RPMI7951 (cell line): ENCODE measurements at regions not wholly inside any gene's neighbourhood (a gene's known extent, or its start where the extent isn't known, plus 50 kb on each side); places are given as distances from the start of the nearest gene placed in this dataset.
A peak's percentile ranks its signal among the peaks of the same experiment; 100 is the strongest.
"Not testable (repeated sequence)": the region's sequence is repeated elsewhere in the genome, so short reads cannot be mapped to it uniquely, and the experiment has no call there.

ENCODE experiments used
- DNase-seq: peaks from one replicate; pipeline ENCODE4 v3.0.0-alpha.2; 2012; ENCODE audit warnings: low read depth

DNA sequence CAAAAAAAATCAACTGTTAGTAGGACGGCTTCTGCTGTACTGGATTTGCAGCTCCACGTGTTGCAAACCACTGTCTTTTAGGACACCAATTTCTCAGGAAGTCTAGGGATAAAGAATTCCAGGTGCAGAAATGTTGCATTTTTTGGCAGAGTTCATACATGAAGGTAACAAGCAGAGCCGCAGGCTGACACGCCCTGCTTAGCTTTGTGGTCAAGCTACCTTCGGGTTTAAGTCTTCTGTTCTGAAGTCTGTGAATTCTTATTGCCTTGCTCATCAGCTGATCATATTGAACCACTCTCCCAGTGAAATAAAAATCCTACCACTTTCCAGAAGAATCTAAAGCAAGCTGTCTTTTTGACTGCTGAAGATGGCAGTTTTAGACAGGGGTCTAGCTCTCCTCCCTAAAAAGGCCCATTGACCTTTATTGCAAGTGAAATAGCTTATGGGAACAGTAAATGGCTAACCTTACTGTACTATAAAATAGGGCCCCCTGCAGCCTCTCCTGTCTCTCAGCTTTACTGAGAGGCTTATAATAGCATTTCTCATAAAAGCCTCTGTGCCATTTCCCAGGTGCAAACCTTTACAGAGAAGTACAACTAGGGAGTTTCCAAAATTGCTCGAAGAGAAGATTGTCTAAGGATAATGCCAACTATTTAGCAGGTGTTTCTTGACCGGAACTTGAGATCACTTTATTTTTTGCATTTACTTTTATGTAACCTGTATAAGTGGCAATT is 262.2 kb upstream of the IL12A start:
- peak; percentile 65 for DNase-seq

DNA sequence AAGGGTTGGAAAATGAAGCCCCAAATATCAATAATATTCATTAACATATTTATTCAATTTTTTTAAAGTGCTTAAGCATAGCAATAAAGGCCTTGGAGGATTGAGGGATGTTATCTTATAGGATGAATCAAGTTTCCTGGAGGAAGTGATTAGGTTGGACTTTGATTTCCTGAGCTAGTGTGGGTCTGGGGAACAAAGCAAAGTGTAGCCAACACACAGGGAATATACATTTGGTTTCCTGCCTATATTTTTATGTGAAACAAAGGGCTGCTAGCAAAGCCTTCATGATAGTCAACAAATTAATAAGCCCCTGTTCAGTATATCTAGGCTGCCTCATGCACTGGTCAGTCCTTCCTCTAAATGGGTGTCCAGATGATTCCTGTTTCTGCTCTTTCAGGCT is 261.1 kb upstream of the IL12A start:
- no peak for DNase-seq

DNA sequence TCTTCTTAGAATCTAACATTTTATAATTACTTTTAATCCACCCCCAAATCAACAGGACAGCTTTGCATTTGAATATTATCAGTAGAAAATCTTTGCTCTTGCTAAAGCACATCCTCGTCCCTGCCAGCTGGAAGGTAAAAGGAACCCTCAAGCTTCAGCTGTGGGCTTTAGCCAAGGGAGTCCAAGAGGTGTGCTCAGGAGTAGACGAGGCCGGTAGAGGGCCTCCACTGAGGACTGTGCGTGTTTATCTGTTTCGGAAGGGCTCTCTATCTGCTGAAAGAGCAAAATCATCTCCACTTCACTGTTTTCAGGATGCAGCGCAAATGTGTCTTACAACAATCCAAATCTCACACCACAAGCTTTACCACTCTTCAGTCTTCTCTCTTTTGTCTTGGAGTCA is 257.4 kb upstream of the IL12A start:
- no peak for DNase-seq

DNA sequence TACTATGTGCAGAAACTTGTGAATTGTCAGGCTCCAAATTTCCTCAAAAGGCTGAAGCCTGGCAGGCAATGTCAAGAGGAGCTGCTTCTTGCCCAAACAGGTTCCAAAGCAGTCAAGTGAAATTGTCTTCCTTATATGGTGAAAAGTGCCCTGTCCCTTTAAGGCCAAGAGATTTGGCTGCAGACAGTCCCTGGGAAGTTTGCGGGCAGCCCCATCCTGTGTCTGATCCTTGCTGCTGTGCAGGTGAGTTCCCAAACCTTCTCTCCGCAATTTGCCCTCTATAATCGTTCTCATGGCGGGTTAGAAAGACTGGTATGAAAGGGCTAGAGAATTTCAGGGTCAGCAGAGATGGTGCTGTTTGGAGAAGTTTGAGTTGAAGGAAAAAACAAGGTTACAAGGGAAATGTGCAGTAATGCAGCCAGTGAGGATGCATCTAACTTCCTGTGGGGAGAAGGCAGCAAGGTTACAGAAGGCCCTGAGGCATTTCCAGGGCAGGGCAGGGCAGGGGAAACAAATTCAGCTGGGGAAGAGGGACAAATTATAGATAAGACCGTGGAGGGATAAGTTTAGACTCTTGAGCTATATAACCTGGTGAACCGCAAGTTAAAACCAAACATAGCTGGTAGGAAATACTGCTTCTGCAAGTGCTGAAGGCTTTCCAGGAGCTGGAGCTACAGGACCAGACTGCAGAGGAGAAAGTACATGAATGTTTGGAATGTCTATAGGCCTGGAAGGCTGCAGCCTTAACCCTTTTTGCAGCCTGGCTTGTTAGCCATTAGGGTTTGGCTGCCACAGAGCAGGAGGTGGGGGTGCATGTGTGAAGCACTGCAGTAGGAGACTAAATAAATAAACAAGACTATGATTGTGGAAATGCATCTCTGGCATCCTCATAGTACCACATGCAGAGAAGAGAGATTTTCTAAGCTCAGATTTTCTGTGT is 256.2 kb upstream of the IL12A start:
- DNase-seq, result peak; percentile 79

DNA sequence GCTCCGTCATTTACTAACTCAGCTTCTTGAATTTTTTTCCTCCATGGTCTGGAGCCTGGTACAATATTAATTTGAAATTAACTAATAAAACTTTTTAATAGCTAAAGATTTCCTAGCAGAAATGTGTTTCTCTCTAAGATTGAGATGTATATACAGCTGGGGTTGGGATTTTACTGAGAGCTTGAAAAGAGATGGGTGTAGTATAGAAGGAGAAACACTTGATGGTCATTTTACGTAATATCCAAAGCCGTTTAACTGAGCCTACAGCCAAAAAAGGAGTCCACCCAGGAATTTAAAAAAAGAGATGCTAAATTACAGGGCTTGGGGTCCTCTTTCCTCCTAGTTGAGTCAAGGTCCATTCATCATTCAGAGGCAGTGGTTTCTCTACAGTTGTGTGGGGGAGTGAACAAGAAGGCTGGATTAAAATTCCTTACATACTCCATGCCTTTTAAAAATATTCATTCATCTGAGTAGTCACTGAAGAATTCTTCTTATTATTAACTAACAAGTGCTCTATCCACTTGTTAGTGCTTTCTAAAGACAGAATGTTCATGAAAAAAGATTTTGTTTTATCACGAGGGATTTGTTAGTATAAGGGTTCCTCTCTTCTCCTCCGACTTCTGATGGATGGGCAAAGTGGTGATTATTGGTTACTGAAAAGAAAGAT is 255.3 kb upstream of the IL12A start:
- peak; percentile 77 for DNase-seq

DNA sequence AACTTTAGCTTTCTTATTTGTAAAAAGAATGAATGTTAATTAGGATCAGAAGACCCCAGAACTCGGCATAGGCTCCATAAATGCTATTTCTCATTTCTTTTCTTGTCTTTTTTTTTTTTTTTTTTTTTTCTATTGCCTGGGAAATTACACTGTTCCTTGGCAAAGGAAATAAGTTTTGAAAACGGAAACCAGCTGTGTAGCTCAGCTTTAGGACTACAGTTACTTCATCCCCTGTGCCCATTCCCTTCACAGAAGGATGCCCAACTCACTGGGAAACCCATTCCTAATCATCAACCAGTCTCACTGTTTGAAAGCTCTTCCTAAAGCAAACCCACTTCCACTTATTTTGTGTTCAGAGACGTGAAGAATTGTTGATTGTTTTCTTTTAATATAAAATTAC is 254.0 kb upstream of the IL12A start:
- no peak for DNase-seq

DNA sequence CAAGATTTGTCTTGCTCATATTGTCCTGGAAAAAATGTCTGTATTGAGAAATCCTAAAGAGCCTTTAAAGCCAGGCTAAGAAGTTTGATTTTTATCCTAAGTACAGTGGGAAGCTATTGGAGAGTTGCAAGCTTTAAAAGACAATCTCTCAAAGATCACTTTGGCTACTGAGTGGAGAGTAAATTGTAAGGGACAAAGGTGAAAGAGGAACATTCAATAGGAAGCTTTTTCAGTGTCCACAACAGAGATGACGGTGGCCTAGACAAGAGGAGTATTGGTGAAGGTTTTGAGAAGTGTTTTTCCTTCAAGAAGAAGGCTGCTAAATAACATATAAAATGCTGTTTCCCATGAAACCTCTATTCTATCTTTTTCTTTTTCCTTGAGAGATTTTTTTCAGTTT is 249.5 kb upstream of the IL12A start:
- no peak for DNase-seq

DNA sequence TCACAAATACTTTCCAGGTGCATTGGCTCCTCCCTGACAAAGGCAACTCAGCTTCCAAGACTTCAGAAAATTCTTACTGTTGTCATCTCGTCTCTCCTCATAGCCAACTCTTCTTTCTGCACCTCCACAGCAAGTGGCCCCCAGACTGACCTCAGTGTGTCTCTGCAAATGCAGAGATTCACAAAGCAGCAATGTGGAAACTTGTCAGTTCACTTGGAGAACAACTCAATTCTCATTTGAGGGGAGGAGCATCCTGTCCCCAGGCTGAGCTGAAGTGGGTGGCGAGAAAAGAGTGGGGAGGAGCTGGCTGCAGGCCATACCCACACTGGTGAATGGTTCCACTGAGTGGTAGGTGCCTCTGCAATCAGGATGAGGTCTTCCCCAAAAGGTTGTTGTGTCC is 248.7 kb upstream of the IL12A start:
- no peak for DNase-seq

DNA sequence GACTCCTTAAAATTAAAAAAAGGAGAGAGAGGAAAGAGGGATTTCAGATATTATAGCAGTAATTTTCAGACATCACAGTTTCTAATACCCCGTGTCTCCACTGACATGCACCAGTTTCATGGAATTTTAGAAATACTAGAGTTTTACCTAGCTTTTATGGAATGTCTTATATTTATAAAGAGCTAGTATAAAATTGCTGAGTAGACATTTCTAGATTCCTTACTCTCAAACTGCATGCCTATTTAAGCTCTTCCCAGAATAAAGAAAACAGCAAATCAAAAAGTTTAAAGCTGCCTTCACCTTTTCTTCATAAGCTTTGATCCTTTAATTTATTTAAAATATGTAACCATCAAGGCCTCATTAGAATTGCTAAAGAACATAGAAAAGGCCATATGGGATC is 247.4 kb upstream of the IL12A start:
- no peak for DNase-seq

DNA sequence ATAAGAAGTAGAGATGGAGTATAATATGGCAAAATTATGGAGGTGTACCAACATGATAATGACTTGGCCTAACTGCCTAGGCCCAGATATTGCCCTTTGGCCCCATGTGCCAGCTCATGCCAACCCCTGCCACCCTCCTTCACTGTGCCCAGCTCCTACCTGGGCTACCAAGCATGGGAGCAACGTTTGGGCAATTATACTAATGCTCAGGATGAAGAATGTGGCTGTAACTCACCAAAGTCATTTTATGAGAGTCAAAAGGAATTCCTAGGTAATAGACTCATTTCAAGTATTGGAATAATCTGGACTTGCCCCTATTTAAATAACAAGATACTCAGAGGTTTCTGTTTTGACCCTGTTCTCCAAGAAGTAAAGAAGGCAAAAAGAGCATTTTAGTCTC is 240.2 kb upstream of the IL12A start:
- DNase-seq, result no peak

DNA sequence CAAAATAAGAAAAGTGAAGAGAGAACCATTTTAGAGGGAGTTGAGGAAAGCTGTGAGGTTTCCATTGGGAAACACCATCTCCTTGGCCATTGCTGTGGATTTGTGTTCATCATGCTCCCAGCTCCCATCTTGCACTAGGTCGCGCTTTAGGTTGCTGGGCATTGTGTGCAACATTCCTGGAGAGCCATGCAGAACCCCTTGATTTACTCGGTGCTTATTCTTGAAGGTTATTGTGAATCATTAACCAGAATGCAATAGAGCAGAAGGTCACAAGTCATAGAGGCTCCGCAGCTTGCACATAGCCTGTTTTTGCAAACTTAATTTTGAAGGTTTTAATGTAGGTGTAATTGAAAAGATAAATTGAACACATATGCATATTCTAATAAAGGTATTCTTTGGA is 239.2 kb upstream of the IL12A start:
- DNase-seq, result no peak

DNA sequence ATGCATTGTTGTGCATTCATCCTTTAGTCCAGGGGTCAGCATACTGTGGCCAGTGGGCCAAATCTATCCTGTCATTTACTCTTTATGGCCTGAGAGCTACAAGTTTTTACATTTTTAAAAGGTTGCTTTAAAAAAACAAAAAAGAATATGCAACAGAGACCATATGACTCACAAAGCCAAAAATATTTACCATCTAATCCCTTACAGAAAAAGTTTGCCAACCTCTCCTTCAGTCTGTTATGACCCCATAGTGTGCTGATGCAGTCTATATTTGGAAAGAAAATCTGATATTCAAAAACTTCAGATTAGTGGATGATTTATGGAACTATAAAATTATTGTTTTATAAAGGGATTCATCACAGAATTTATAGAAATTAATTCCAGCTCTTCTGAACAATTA is 237.5 kb upstream of the IL12A start:
- DNase-seq, result no peak

DNA sequence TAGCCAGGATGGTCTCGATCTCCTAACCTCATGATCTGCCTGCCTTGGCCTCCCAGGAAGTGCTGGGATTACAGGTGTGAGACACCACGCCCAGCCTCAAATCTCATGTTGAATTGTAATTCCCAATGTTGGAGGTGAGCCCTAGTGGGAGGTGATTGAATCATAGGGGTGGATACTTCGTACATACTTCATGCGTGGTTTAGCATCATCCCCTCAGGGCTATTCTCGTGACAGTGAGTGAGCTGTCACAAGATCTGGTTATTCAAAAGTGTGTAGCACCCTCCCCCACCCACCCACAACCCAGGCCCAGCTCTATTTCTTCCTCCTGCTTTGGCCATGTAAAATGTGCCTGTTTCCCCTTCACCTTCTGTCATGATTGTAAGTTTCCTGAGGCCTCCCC is 236.9 kb upstream of the IL12A start:
- DNase-seq, result peak; percentile 85

DNA sequence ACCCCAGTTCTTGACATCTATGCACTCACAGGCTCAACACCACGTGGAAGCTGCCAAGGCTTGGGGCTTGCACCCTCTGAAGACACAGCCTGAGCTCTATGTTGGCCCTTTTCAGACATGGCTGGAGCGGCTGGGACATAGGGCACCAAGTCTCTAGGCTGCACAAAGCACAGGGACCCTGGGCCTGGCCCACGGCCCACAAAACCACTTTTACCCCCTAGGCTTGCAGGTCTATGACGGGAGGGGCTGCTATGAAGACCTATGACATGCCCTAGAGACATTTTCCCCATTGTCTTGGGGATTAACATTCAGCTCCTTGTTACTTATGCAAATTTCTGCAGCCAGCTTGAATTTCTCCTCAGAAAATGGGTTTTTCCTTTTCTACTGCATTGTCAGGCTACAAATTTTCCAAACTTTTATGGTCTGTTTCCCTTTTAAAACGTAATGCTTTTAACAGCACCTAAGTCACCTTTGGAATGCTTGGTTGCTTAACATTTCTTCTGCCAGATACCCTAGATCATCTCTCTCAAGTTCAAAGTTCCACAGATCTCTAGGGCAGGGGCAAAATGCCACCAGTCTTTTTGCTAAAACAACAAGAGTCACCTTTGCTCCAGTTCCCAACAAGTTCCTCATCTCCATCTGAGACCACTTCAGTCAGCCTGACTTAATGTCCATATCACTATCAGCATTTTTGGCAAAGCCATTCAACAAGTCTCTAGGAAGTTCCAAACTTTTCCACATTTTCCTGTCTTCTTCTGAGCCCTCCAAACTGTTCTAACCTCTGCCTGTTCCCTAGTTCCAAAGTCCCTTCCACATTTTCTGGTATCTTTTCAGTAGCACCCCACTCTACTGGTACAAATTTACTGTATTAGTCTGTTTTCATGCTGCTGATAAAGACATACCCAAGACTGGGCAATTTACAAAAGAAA is 232.1 kb upstream of the IL12A start:
- DNase-seq, result not testable (repeated sequence)

DNA sequence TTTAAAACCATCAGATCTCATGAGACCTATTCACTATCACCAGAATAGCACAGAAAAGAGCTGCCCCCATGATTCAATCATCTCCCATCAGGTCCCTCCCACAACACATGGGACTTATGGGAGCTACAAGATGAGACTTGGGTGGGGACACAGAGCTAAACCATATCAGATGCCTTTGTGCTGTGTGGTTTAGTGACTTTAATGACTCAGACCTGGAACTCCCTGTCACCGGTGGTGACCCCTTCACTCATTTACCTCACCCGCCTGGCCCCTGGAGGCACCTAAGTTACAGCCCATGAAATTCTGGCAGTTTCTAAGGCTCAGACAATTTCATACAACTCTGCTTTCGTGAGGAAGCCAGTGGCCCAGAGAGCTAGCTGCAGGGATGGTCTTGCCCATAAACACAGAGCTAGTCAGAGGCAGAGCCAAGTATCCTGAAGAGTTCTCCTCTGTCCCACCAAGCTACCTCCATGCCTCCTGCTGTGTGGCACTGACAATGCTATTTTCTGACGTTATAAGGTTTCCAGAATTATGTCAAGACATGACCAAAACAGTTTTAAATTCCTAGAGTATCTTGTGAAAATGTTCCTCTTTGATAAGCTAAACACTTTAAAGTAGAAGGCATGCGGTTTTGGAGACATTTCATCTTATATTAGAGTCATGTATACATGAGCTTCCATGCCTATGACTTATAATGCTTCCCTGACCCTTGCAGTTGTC is 231.1 kb upstream of the IL12A start:
- peak; percentile 67 for DNase-seq

DNA sequence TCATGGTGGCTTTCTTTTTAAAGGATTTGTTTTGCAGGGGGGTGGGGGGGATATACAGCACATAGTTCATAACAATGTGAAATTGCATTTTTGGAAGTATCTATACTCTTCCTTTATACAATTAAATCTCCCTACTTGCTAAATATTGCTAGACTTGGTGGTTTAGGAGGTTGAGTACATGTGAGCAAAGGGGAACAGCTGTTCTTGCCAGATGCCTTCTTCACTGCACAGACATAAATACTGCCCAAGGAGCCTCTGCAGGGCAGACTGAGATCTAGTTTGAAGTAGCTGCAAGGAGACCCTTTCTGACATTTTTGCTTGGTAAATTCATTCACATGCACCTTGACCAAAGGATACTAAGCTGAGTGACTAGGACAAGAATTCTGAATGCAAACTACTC is 228.6 kb upstream of the IL12A start:
- no peak for DNase-seq

DNA sequence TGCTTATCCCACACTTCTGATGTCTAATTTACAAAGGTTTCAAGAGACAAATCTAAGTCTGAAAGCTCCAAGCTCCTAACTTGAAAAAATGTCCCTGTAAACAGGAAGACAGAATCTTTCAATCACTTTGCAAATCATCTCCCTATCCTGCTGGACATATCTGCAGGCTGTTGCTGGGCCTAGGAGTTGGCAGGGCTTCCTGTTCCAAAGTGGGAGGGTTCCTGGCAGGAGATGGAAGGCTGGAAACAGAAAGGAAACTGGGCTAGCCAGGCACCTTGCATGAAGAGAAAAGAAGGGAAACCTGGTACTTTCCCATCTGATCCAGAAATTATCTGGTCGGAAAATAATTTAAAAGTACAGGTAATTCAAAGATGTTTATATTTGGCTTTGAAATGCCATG is 227.3 kb upstream of the IL12A start:
- DNase-seq, result peak; percentile 71

DNA sequence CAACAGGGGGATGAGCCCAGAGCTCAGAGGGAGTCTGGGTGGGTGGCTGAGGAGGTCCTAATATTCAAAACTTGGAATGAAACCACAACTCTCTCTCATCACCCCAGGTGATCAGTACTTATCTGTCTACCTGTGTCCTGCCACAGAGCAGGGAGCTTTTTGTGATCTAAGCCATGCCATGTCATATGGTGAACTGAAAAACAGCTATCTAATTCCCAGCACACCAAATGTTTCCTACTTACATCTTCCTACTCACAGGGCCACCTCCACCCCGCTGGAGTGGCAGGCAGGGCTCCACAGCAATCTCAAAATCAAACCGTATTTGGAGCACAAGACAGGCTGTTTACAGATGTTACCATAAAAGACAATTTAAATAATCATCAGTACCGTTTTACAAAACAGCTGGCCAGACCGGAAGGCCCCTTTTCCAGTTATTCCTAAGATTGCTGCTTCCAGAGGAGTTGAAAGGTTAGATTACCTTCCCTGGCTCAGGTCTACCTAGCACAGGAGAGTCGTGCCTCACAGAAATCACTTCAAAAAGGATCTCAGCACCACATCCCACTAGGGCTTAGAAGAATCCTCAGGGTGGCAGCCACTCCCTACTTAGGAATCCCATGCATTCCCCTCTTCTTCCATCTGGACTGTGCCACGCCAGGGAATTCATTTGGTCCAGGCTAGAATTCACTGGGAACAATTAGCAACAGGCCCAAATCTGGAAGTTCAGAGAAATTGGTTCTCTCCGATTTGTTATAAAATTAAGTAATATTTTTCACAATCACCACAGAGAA is 226.6 kb upstream of the IL12A start:
- peak; percentile 69 for DNase-seq

DNA sequence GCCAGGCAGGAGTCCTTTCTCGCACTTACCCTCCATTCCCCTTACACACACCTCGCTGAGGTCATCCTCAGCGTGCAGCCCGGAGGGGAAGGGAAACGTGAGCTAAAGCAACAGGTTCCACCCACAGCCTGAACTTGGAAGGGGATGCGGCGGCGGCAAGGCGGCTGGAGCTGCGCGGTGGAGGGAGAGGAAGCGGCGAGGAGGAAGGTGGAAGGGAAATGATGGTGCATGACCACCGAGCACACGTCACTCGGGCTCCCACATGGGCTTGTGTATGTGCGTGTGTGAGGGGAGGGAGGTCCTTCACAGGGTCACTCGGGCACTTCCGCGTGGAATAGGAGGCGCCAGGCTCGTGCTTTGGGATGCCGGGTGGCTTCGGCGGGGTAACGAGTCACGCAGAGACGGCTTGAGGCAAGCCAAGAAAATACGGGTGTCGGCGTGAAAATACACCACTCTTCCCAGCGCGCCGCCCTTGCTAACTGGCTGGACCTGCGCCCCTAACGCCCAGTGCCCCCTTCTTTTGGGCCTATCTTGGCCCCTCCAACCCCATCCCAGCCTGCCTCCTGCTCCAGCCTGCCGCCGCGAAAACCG is 225.5 kb upstream of the IL12A start:
- DNase-seq, result peak; percentile 40
